Aorta (tissue), 5 donors: ENCODE measurements at regions not wholly inside any gene's neighbourhood (a gene's known extent, or its start where the extent isn't known, plus 50 kb on each side); places are given as distances from the start of the nearest gene placed in this dataset.

Source experiments
- ATAC-seq: fragments of 200-7000 bp; cut with Tn5 transposase; one replicate; pipeline ENCODE4 v1.9.1; 2022; ENCODE audit warnings: moderate library complexity; ENCODE audit not compliant: low FRiP score
- DNase-seq, 2 donors: peaks; one replicate each; pipeline ENCODE4 v3.0.0-alpha.2; 2020
- H3K27ac ChIP-seq, 2 donors: one replicate each; pipeline ENCODE4 v1.5.1; 2013; ENCODE audit warnings: low read length in 2 of 2, mild to moderate bottlenecking in 2 of 2, moderate library complexity in 2 of 2, control low read depth in 1 of 2, inconsistent platforms in 1 of 2, low read depth in 1 of 2
- H3K27me3 ChIP-seq, 2 donors: one replicate each; pipeline ENCODE4 v1.6.1; 2013; ENCODE audit warnings: control low read depth in 1 of 2, low read length in 1 of 2, mild to moderate bottlenecking in 1 of 2, moderate library complexity in 1 of 2; ENCODE audit not compliant: insufficient read depth in 2 of 2, control insufficient read depth in 1 of 2
- H3K36me3 ChIP-seq, 2 donors: one replicate each; pipeline ENCODE4 v1.6.1; 2013; ENCODE audit warnings: control low read depth in 1 of 2, low read length in 1 of 2, mild to moderate bottlenecking in 1 of 2; ENCODE audit not compliant: insufficient read depth in 2 of 2, control insufficient read depth in 1 of 2
- H3K4me1 ChIP-seq, 2 donors: one replicate each; pipeline ENCODE4 v1.6.1; 2013; ENCODE audit warnings: low read length in 2 of 2, control low read depth in 1 of 2, mild to moderate bottlenecking in 1 of 2, moderate library complexity in 1 of 2; ENCODE audit not compliant: insufficient read depth in 2 of 2, control insufficient read depth in 1 of 2
- H3K4me3 ChIP-seq, 2 donors: one replicate each; pipeline ENCODE4 v1.5.1; 2013; ENCODE audit warnings: low read length in 2 of 2, control low read depth in 1 of 2, mild to moderate bottlenecking in 1 of 2
- H3K9me3 ChIP-seq: one replicate; pipeline ENCODE4 v1.6.1; 2013; ENCODE audit warnings: mild to moderate bottlenecking, low read length; ENCODE audit not compliant: control insufficient read depth
- WGBS, 2 donors: extraction: QIAGEN DNeasy Blood & Tissue Kit; methylation state at CpG; one replicate each; pipeline ENCODE4 v1.1.7; 2013; 5-methylcytosine and 5-hydroxymethylcytosine counted together
- intact Hi-C, 2 donors: fragments of 100-400 bp; cut with DNase I; formaldehyde crosslinking; loops; one replicate each; pipeline versions ENCODE4 v1.14.2 to v1.15.0; 2022
- donor health status: healthy with polysubstance abuse.
- donor health status: Bipolar disorder and iron deficiency.
- donor health status: DM: no; HTN: no; CAD: no.
- donor health status: DM: no; HTN: no; CAD: no.
- donor health status: DM: yes; HTN: yes; CAD: no.

- Histone ChIP-seq H3K4me3 (no peak overlapping the region), H3K27me3 (no peaks in the 10 kb centered on the region), H3K36me3 (no peaks in the 10 kb centered on the region), H3K9me3 (no peaks in the 10 kb centered on the region), H3K4me1 (no peaks in the 10 kb centered on the region), H3K27ac (no peak overlapping the region)
- ATAC-seq, result no peak
- intact Hi-C loops, result no loop called here
- DNase-seq, result no peak
- 95 to 100% methylated on average over 2 of the region's 2 CpGs for WGBS, 2 donors
These were observed 102.3 kb upstream of the DOCK9 start for GRCh38 chr13:99080131-99080530.

- intact Hi-C loops, result no loop called here
- no peaks in the 10 kb centered on the region for H3K9me3 ChIP-seq
- H3K4me3 ChIP-seq, result no peak overlapping the region
- H3K27ac ChIP-seq, result no peak overlapping the region
- 83 to 90% methylated on average over 2 of the region's 2 CpGs for WGBS, 2 donors
- no peaks in the 10 kb centered on the region for H3K36me3 ChIP-seq
- no peaks in the 10 kb centered on the region for H3K27me3 ChIP-seq
- ATAC-seq (no peak), DNase-seq (no peak)
- H3K4me1 ChIP-seq, result peaks cover 0 to 2% of the 10 kb centered on the region in 2 donors
These were observed 106.1 kb upstream of the DOCK9 start for GRCh38 chr13:99083981-99084380.

DNA sequence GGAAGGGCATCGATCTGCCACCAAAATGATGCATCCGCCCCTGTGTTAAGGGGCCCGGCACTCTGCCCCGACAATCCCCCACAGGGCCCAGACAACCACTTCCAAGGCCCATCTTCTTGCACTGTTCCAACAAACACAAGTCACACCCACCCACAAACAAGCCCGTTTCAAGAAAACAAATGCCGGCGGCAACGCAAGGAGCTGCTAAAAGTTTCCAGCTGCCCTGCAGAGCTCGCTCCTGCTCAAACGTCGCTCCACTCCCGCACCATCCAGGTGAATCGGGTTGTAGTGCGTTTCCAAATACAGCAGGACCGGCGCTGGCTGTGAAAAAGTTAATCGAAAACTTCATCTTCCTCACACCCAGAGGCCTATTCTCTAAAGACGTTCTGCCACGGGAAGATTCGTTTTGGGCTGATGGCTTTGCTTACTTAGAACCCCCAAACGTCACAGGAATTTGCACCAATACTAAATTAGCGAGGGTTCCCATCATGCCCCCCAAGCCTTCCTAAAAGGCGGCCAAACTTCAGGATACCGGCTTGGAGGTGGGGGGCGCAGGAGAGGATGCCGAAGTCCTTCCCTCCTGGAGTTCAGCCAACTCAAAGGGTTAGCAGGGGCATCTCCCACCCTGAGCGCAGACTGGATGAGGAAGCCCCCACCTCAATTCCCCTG lies 107.4 kb upstream of the DOCK9 start:
- WGBS, 2 donors, result 73 to 77% methylated on average over 27 of the region's 27 CpGs
- Histone ChIP-seq H3K4me3 (peak overlapping the region in 1 of 2 donors; percentile 89), H3K9me3 (no peaks in the 10 kb centered on the region), H3K27me3 (no peaks in the 10 kb centered on the region), H3K27ac (no peak overlapping the region), H3K4me1 (peaks cover 0 to 2% of the 10 kb centered on the region in 2 donors), H3K36me3 (no peaks in the 10 kb centered on the region)
- ATAC-seq (no peak), DNase-seq (no peak)
- intact Hi-C loops, result no loop called here

DNA sequence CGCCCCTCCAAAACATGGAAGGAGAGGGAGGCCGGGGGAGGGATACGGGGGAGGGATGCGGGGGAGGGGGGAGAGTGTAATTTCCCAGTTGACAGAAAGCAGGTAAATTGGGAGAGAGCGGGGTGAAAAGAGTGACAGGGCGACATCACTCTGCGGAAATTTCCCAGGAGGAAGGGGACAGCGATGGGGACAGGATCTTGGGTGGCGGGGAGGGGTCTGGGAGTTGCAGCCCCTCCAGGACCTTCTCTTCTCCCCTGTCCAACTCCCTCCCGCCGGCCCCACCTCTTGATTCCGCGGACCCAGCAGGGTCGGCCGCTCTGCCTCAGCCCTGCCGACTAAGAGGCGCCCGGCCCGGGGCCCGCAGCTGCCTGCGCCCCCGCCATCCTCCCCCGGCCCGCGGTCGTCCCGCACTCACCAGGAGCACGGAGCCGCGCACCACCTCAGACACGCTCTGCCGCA lies 108.0 kb upstream of the DOCK9 start:
- no peaks in the 10 kb centered on the region for H3K27me3 ChIP-seq
- DNase-seq (peak in 1 of 2 donors; percentile 68), ATAC-seq (peak; percentile 39)
- no peaks in the 10 kb centered on the region for H3K9me3 ChIP-seq
- H3K4me1 ChIP-seq, result peaks cover 0 to 2% of the 10 kb centered on the region in 2 donors
- intact Hi-C loops, result loop anchor here in 1 of 2 donors (2.0 kb wide), 1 partner anchor 115 kb away; the partner anchor contains the start of gene UBAC2
- 2 to 6% methylated on average over 12 to 32 of the region's 32 CpGs for WGBS, 2 donors
- H3K4me3 ChIP-seq, result peak overlapping the region; percentile 78 to 89
- no peaks in the 10 kb centered on the region for H3K36me3 ChIP-seq
- no peak overlapping the region for H3K27ac ChIP-seq

DNA sequence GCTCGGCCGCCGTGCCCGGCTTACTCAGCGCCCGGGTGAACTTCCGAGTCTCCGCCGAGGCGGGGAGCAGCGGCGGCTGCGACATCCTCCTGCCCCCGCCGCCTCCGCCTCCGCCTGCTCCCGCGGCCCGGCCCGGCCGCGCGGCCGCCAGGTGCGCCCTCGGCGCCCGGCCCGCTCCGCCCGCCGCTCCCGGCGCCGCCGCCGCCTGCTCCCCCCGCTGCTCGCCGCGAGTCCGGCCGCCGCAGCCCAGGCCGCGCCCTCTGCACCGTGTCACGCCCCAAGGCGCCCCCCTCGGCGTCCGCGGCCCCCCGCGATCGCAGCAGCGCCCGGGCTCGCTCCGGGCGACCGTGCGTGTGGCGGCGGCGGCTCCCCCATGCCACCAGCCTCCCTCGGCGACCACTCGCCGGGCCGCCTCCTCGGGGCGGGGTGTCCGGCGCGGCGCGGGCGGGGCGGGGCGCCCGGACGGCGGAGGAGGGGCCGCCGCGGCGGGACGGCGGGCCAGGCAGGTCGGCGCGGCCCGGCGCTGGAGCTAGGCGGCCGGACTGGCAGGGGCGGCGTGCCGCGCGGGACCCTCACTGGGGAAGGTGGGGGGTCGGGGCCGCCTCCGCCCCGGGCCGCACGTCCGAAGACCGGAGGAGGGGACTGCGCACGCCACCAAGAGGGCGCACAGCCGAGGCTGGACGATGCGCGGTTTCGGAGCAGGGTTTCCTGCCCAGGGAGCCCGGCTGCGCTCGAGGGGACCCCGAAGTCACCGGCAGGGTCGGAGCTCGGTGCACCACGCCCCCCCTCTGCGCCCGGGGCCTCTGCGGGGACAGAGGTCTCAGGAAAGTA lies 108.6 kb upstream of the DOCK9 start:
- peaks cover 0 to 2% of the 10 kb centered on the region in 2 donors for H3K4me1 ChIP-seq
- no peaks in the 10 kb centered on the region for H3K27me3 ChIP-seq
- no peaks in the 10 kb centered on the region for H3K9me3 ChIP-seq
- peak overlapping the region; percentile 86 for H3K27ac ChIP-seq
- WGBS, 2 donors, result 0 to 1% methylated on average over 44 to 130 of the region's 130 CpGs
- DNase-seq (peak; percentile 60 to 87), ATAC-seq (peak; percentile 69)
- H3K4me3 ChIP-seq, result peak overlapping the region; percentile 78 to 89
- intact Hi-C loops, result loop anchor here in 1 of 2 donors (2.0 kb wide), 1 partner anchor 114 kb away; the partner anchor contains the start of gene UBAC2
- H3K36me3 ChIP-seq, result no peaks in the 10 kb centered on the region

GRCh38 chr13:99087098-99087953 lies 109.5 kb upstream of the DOCK9 start:
- DNase-seq, result peak; percentile 93 to 96
- intact Hi-C loops, result loop anchor here in 1 of 2 donors (2.0 kb wide), 1 partner anchor 113 kb away; the partner anchor contains the start of gene UBAC2
- H3K27me3 ChIP-seq, result no peaks in the 10 kb centered on the region
- peak overlapping the region; percentile 86 for H3K27ac ChIP-seq
- ATAC-seq, result peak; percentile 97
- H3K36me3 ChIP-seq, result no peaks in the 10 kb centered on the region
- H3K9me3 ChIP-seq, result no peaks in the 10 kb centered on the region
- peaks cover 0 to 2% of the 10 kb centered on the region in 2 donors for H3K4me1 ChIP-seq
- peak overlapping the region; percentile 78 to 89 for H3K4me3 ChIP-seq
- 0 to 1% methylated on average over 61 to 92 of the region's 92 CpGs for WGBS, 2 donors

DNA sequence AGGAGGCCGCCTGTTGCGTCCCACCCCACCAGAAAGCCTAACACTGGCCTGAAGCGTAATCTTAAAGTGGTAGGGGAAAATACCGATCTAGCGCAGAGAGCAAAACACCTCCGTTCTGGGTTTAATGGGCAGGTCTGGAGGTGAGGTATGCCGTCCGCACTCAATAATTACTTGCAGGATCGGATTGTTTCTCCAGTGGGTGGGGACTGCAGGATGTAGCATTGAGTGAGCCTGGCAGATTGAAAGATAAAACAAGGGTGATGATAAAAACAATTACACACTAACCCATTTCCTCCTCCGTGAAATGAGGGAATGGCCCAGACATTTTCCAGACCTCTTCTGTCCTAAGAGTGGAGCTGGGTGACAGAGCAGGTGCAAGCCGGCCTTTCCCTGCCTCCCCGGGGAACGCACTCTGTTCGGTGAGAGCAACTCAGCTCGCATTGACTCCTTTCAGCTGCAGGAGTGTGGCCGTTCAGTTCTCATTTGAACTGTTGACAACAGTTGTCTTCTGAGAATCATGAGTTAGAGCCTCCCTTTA lies 110.2 kb upstream of the DOCK9 start:
- H3K36me3 ChIP-seq, result no peaks in the 10 kb centered on the region
- H3K4me1 ChIP-seq, result peaks cover 0 to 2% of the 10 kb centered on the region in 2 donors
- no peaks in the 10 kb centered on the region for H3K27me3 ChIP-seq
- H3K4me3 ChIP-seq, result peak overlapping the region; percentile 20 to 78
- H3K27ac ChIP-seq, result peak overlapping the region in 1 of 2 donors; percentile 6
- intact Hi-C loops, result loop anchor here in 1 of 2 donors (2.0 kb wide), 2 partner anchors 37 to 113 kb away; partner anchors contain the start of gene UBAC2
- ATAC-seq (peak; percentile 50), DNase-seq (no peak)
- 20 to 23% methylated on average over 16 of the region's 16 CpGs for WGBS, 2 donors
- H3K9me3 ChIP-seq, result no peaks in the 10 kb centered on the region

- Histone ChIP-seq H3K27ac (no peak overlapping the region), H3K36me3 (no peaks in the 10 kb centered on the region), H3K9me3 (peaks cover 2% of the 10 kb centered on the region), H3K4me1 (no peaks in the 10 kb centered on the region), H3K4me3 (no peak overlapping the region), H3K27me3 (no peaks in the 10 kb centered on the region)
- 66 to 81% methylated on average over 3 of the region's 3 CpGs for WGBS, 2 donors
- intact Hi-C loops, result no loop called here
- ATAC-seq (no peak), DNase-seq (no peak)
These were observed 106.7 kb upstream of the UBAC2 start for GRCh38 chr13:99093997-99094396.
